Endodermal cell (in vitro differentiated cells): ENCODE measurements at regions not wholly inside any gene's neighbourhood (a gene's known extent, or its start where the extent isn't known, plus 50 kb on each side); places are given as distances from the start of the nearest gene placed in this dataset.

Source experiments
- DNase-seq: peaks from one replicate; pipeline ENCODE4 v3.0.0-alpha.2; 2017
- H3K27ac ChIP-seq: 2 replicates; pipeline ENCODE4 v1.5.1; 2013; ENCODE audit warnings: mild to moderate bottlenecking, low read depth, low read length, moderate library complexity
- H3K27me3 ChIP-seq: 2 replicates; pipeline ENCODE4 v1.6.1; 2013; ENCODE audit warnings: mild to moderate bottlenecking, low read length, moderate library complexity; ENCODE audit not compliant: insufficient read depth, control insufficient read depth, poor library complexity, severe bottlenecking
- H3K36me3 ChIP-seq: 2 replicates; pipeline ENCODE4 v1.7.0; 2013; ENCODE audit warnings: mild to moderate bottlenecking, low read length, moderate library complexity; ENCODE audit not compliant: control insufficient read depth, insufficient read depth
- H3K4me1 ChIP-seq: one replicate; pipeline ENCODE4 v1.7.0; 2013; ENCODE audit warnings: low read length; ENCODE audit not compliant: control insufficient read depth, insufficient read depth
- H3K4me3 ChIP-seq: 2 replicates; pipeline ENCODE4 v1.5.1; 2013; ENCODE audit warnings: mild to moderate bottlenecking, low read length, moderate library complexity
- H3K9ac ChIP-seq: 2 replicates; pipeline ENCODE4 v1.6.1; 2013; ENCODE audit warnings: mild to moderate bottlenecking, low read length, moderate library complexity; ENCODE audit not compliant: poor library complexity, severe bottlenecking; ENCODE audit errors: extremely low read depth
- H3K9me3 ChIP-seq: 2 replicates; pipeline ENCODE4 v1.6.1; 2013; ENCODE audit warnings: mild to moderate bottlenecking, low read length, moderate library complexity; ENCODE audit not compliant: control insufficient read depth
- H3K27ac Mint-ChIP-seq: 2 replicates; pipeline ENCODE4 v1.8.0; 2020; ENCODE audit warnings: mixed read lengths
- H3K27me3 Mint-ChIP-seq: 2 replicates; pipeline ENCODE4 v1.8.0; 2021; ENCODE audit warnings: mild to moderate bottlenecking, mixed read lengths; ENCODE audit not compliant: insufficient read depth
- H3K36me3 Mint-ChIP-seq: 2 replicates; pipeline ENCODE4 v1.8.0; 2020; ENCODE audit warnings: low read depth, mixed read lengths
- H3K4me1 Mint-ChIP-seq: 2 replicates; pipeline ENCODE4 v1.8.0; 2020; ENCODE audit warnings: mixed read lengths
- H3K4me3 Mint-ChIP-seq: 2 replicates; pipeline ENCODE4 v1.8.0; 2020; ENCODE audit warnings: mild to moderate bottlenecking, moderate library complexity, mixed read lengths
- H3K9me3 Mint-ChIP-seq: 2 replicates; pipeline ENCODE4 v1.8.0; 2020; ENCODE audit warnings: mild to moderate bottlenecking, mixed read lengths
- WGBS, 2 experiments: methylation state at CpG; one replicate each; pipeline versions ENCODE4 v1.1.5 to v1.1.7; 2013; ENCODE audit warnings: missing lambda C conversion rate in 2 of 2, mixed read lengths in 1 of 2; ENCODE audit not compliant: insufficient coverage in 1 of 2, insufficient read length in 1 of 2; 5-methylcytosine and 5-hydroxymethylcytosine counted together
- TF ChIP-seq, protein P1 (sequence below): fragments of 200-600 bp; sonication (generic); conservative IDR thresholded peaks from 2 replicates; pipeline ENCODE4 v1.5.0; 2021; ENCODE audit warnings: antibody characterized with exemption, mild to moderate bottlenecking

GRCh38 chr2:44109166-44109565 is 59.5 kb upstream of the PPM1B start:
- H3K27me3 Mint-ChIP-seq = no peaks in the 10 kb centered on the region
- Histone ChIP-seq H3K9me3 (no peaks in the 10 kb centered on the region), H3K27me3 (no peaks in the 10 kb centered on the region), H3K27ac (no peak overlapping the region), H3K36me3 (no peaks in the 10 kb centered on the region), H3K4me3 (no peak overlapping the region), H3K4me1 (no peaks in the 10 kb centered on the region), H3K9ac (no peak overlapping the region)
- H3K27ac Mint-ChIP-seq = no peak overlapping the region
- H3K4me1 Mint-ChIP-seq = peaks cover 2% of the 10 kb centered on the region
- no peak overlapping the region for H3K4me3 Mint-ChIP-seq
- H3K36me3 Mint-ChIP-seq = no peaks in the 10 kb centered on the region
- TF ChIP-seq, protein P1, sequence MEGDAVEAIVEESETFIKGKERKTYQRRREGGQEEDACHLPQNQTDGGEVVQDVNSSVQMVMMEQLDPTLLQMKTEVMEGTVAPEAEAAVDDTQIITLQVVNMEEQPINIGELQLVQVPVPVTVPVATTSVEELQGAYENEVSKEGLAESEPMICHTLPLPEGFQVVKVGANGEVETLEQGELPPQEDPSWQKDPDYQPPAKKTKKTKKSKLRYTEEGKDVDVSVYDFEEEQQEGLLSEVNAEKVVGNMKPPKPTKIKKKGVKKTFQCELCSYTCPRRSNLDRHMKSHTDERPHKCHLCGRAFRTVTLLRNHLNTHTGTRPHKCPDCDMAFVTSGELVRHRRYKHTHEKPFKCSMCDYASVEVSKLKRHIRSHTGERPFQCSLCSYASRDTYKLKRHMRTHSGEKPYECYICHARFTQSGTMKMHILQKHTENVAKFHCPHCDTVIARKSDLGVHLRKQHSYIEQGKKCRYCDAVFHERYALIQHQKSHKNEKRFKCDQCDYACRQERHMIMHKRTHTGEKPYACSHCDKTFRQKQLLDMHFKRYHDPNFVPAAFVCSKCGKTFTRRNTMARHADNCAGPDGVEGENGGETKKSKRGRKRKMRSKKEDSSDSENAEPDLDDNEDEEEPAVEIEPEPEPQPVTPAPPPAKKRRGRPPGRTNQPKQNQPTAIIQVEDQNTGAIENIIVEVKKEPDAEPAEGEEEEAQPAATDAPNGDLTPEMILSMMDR = no peak
- no peak for DNase-seq
- H3K9me3 Mint-ChIP-seq = no peaks in the 10 kb centered on the region
- WGBS, 2 experiments = 96 to 100% methylated on average over 2 of the region's 3 CpGs

- H3K27ac Mint-ChIP-seq = no peak overlapping the region
- TF ChIP-seq, protein P1 = no peak
- no peak for DNase-seq
- no peak overlapping the region for H3K4me3 ChIP-seq
- 49 to 58% methylated on average over 2 of the region's 2 CpGs for WGBS, 2 experiments
- H3K4me3 Mint-ChIP-seq = no peak overlapping the region
- H3K36me3 Mint-ChIP-seq = no peaks in the 10 kb centered on the region
- H3K36me3 ChIP-seq = no peaks in the 10 kb centered on the region
- H3K9ac ChIP-seq = no peak overlapping the region
- H3K27me3 Mint-ChIP-seq = no peaks in the 10 kb centered on the region
- peaks cover 2% of the 10 kb centered on the region for H3K4me1 Mint-ChIP-seq
- no peaks in the 10 kb centered on the region for H3K9me3 ChIP-seq
- no peak overlapping the region for H3K27ac ChIP-seq
- H3K9me3 Mint-ChIP-seq = no peaks in the 10 kb centered on the region
- no peaks in the 10 kb centered on the region for H3K4me1 ChIP-seq
- no peaks in the 10 kb centered on the region for H3K27me3 ChIP-seq
These were observed 58.2 kb upstream of the PPM1B start for GRCh38 chr2:44110444-44110843.

- Mint-ChIP-seq H3K4me3 (no peak overlapping the region), H3K27ac (no peak overlapping the region), H3K4me1 (peaks cover 2% of the 10 kb centered on the region), H3K36me3 (no peaks in the 10 kb centered on the region), H3K9me3 (no peaks in the 10 kb centered on the region), H3K27me3 (no peaks in the 10 kb centered on the region)
- no peak overlapping the region for H3K9ac ChIP-seq
- H3K27ac ChIP-seq = no peak overlapping the region
- TF ChIP-seq, protein P1 = no peak
- no peaks in the 10 kb centered on the region for H3K4me1 ChIP-seq
- no peaks in the 10 kb centered on the region for H3K9me3 ChIP-seq
- DNase-seq = no peak
- no peaks in the 10 kb centered on the region for H3K27me3 ChIP-seq
- no peaks in the 10 kb centered on the region for H3K36me3 ChIP-seq
- H3K4me3 ChIP-seq = no peak overlapping the region
These were observed 56.6 kb upstream of the PPM1B start for GRCh38 chr2:44112096-44112495.
